HUES6 (cell line): ENCODE measurements at regions not wholly inside any gene's neighbourhood (a gene's known extent, or its start where the extent isn't known, plus 50 kb on each side); places are given as distances from the start of the nearest gene placed in this dataset.

ENCODE experiments used
- H3K27ac ChIP-seq: 2 replicates; pipeline ENCODE4 v1.7.0; 2013; ENCODE audit warnings: low read depth, mild to moderate bottlenecking, low read length, inconsistent platforms
- H3K27me3 ChIP-seq: 2 replicates; pipeline ENCODE4 v1.6.1; 2013; ENCODE audit warnings: low read length; ENCODE audit not compliant: control insufficient read depth, insufficient read depth
- H3K36me3 ChIP-seq: 2 replicates; pipeline ENCODE4 v1.6.1; 2013; ENCODE audit warnings: low read length; ENCODE audit not compliant: control insufficient read depth, insufficient read depth
- H3K4me1 ChIP-seq: 2 replicates; pipeline ENCODE4 v1.6.1; 2013; ENCODE audit warnings: low read length; ENCODE audit not compliant: control insufficient read depth, insufficient read depth
- H3K4me3 ChIP-seq: 2 replicates; pipeline ENCODE4 v1.5.1; 2013; ENCODE audit warnings: low read depth, low read length
- H3K9ac ChIP-seq: one replicate; pipeline ENCODE4 v1.6.1; 2013; ENCODE audit warnings: mild to moderate bottlenecking, low read length
- H3K9me3 ChIP-seq: 2 replicates; pipeline ENCODE4 v1.6.1; 2013; ENCODE audit warnings: low read depth, low read length; ENCODE audit not compliant: control insufficient read depth, insufficient read depth

DNA sequence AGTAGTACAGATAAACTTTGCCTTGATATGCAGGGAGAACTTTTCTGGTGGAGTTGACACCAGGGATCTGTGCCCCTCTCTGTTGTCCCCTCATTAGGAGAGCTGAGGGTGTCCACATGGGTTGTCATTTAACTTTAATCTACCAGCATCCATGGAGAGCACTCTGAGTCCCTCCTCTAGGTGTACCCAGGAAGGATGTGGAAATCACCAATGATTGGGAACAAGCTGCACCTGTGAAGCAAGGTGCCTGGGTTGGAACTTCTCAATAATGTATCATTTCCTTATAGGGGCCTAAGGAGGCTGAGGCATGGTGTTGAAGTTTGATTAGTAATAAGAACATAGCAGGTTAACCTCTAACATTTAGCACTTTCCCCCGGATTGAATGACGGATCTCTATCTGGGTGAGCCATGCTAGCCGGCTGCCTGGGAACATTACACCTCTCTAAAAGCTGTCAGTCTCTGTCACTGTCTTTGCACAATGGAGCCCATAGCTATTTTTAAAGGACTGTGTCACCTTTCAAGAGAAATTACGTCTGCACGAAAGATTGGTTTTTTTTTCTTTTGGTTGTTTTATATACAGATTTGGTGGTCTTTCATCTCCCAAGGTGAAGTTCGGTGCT, 239.3 kb downstream of the MAF start:
- Histone ChIP-seq H3K36me3 (no peaks in the 10 kb centered on the region), H3K27me3 (no peaks in the 10 kb centered on the region), H3K27ac (no peak overlapping the region), H3K9ac (no peak overlapping the region), H3K4me3 (no peak overlapping the region), H3K4me1 (no peaks in the 10 kb centered on the region; the same call in 1 of the 2 replicates), H3K9me3 (0 out of 2 replicates have a peak, but pooled peaks cover under 1% of the 10 kb centered on the region)

DNA sequence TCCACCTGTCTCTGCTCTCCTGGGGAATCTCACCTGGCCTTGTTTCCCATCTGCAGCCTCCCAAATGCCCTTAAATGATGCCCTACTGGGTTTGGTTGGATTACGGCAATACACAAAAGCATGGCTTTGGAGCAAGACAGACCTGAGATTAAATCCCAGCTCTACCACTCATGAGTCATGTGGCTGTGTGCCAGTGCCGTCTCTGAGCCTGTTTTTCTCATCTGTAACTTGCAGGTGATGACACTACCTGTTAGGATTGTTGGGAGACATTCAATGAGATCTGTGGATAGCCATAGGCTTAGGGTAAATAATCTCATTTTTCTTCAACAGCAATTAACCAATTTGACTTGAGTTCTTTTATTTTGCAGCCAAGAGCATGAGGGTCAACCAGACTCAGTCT, 240.3 kb downstream of the MAF start:
- Histone ChIP-seq H3K9ac (no peak overlapping the region), H3K4me1 (no peaks in the 10 kb centered on the region; the same call in 1 of the 2 replicates), H3K36me3 (no peaks in the 10 kb centered on the region), H3K27me3 (no peaks in the 10 kb centered on the region), H3K27ac (no peak overlapping the region), H3K9me3 (no peaks in the 10 kb centered on the region), H3K4me3 (no peak overlapping the region)

DNA sequence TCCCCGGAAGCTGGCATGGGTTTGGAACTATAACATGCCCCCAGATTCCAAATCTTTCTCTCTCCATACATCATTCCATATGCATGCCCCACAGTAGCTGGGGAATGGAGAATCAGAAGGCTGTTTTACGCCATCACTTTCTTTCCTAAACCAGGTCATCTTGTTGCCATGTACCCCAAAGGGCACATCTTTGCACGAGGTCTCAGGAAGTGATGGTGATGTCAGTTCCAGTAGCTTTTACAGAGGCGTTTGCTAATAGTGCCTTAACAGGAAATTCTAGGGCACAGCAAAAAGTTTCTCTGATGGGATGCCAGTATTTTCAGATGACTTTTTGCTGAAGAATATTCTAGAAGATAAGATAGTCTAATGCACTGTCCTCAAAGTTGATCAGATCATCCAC, 241.5 kb downstream of the MAF start:
- Histone ChIP-seq H3K4me3 (no peak overlapping the region), H3K36me3 (no peaks in the 10 kb centered on the region), H3K9ac (no peak overlapping the region), H3K4me1 (no peaks in the 10 kb centered on the region; the same call in 1 of the 2 replicates), H3K9me3 (no peaks in the 10 kb centered on the region), H3K27ac (no peak overlapping the region), H3K27me3 (no peaks in the 10 kb centered on the region)

GRCh38 chr16:79358188-79358587, 242.3 kb downstream of the MAF start:
- Histone ChIP-seq H3K4me1 (no peaks in the 10 kb centered on the region; the same call in 1 of the 2 replicates), H3K27ac (no peak overlapping the region), H3K36me3 (no peaks in the 10 kb centered on the region), H3K4me3 (no peak overlapping the region), H3K9ac (no peak overlapping the region), H3K9me3 (no peaks in the 10 kb centered on the region), H3K27me3 (no peaks in the 10 kb centered on the region)

- Histone ChIP-seq H3K27ac (no peak overlapping the region), H3K4me1 (peaks cover 4% of the 10 kb centered on the region; the same call in 1 of the 2 replicates), H3K36me3 (no peaks in the 10 kb centered on the region), H3K9me3 (no peaks in the 10 kb centered on the region), H3K4me3 (no peak overlapping the region), H3K27me3 (no peaks in the 10 kb centered on the region), H3K9ac (no peak overlapping the region)
These were observed 244.8 kb downstream of the MAF start for GRCh38 chr16:79355600-79356358.

DNA sequence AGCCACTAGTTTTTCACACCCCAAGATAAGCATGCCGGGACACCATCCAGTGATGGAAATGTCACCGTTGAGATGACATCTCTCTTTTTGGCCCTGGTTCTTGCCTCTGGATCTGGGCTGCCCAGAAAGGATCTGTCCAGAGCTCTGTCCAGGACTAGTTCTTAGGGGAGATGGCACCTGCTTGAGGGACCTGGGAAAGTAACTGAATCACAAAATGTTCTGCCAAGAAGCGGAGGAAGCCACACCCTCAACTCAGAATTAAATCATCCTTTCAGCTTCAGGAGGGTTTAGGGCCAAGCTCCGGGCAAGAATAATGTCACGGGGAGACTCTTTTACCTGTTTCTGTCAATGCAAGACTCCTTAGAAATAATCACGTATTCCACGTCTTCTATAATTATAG, 248.6 kb downstream of the MAF start:
- no peaks in the 10 kb centered on the region for H3K9me3 ChIP-seq
- peaks cover 19% of the 10 kb centered on the region for H3K4me1 ChIP-seq
- H3K27ac ChIP-seq, result no peak overlapping the region
- H3K36me3 ChIP-seq, result no peaks in the 10 kb centered on the region
- no peak overlapping the region for H3K9ac ChIP-seq
- no peak overlapping the region for H3K4me3 ChIP-seq
- peaks cover 2% of the 10 kb centered on the region; the same call in 1 of the 2 replicates for H3K27me3 ChIP-seq

- Histone ChIP-seq H3K9me3 (no peaks in the 10 kb centered on the region), H3K9ac (no peak overlapping the region), H3K27ac (no peak overlapping the region), H3K27me3 (peaks cover 2% of the 10 kb centered on the region; the same call in 1 of the 2 replicates), H3K36me3 (no peaks in the 10 kb centered on the region), H3K4me1 (peaks cover 25% of the 10 kb centered on the region), H3K4me3 (no peak overlapping the region)
These were observed 250.7 kb downstream of the MAF start for GRCh38 chr16:79349803-79350202.

DNA sequence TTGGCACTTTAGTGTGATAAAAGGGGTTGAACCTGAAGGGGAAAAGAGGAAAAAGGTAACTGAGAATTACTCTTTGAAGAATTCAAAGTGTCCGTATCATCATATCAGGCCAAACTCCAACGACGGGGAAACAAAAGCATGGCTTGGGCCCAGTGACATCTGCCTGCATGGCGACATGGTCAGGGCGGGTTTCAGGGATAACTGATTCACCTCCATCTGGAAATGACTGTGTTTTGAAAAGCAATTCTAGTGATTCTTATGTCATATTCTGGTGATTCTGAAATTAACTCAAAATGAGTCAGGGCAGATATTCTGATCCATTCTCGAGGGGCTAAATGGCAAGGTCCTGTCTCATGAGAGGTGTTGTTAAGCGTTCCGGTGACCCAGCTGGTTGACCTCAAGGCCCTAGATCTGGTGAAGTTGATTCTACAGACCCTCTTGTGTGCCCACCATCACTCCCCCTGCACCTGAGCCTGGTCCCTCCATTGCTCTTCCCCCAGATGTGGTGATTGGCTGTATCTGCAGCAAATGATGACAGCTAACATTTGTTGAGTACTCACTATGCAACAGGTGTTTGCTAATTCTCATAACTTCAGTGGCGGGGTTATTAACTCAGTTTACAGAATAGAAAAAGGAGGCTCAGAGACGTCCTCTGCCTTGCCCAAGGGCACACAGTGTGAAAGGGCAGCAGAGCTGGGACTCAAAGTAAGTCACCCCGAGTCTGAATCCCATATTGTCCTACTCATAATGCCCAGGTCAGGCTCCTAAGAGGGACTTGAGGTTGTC, 251.8 kb downstream of the MAF start:
- H3K36me3 ChIP-seq, result no peaks in the 10 kb centered on the region
- no peaks in the 10 kb centered on the region for H3K9me3 ChIP-seq
- no peak overlapping the region for H3K4me3 ChIP-seq
- H3K9ac ChIP-seq, result no peak overlapping the region
- peaks cover 25% of the 10 kb centered on the region for H3K4me1 ChIP-seq
- peaks cover 2% of the 10 kb centered on the region; the same call in 1 of the 2 replicates for H3K27me3 ChIP-seq
- no peak overlapping the region for H3K27ac ChIP-seq

GRCh38 chr16:79347277-79347676, 253.3 kb downstream of the MAF start:
- Histone ChIP-seq H3K36me3 (no peaks in the 10 kb centered on the region), H3K9me3 (no peaks in the 10 kb centered on the region), H3K9ac (no peak overlapping the region), H3K4me3 (no peak overlapping the region), H3K27ac (no peak overlapping the region), H3K27me3 (peaks cover 2% of the 10 kb centered on the region; the same call in 1 of the 2 replicates), H3K4me1 (peaks cover 25% of the 10 kb centered on the region)

GRCh38 chr16:79339863-79340262, 260.7 kb downstream of the MAF start:
- Histone ChIP-seq H3K9me3 (peaks cover 3% of the 10 kb centered on the region), H3K4me1 (no peaks in the 10 kb centered on the region), H3K36me3 (no peaks in the 10 kb centered on the region), H3K9ac (no peak overlapping the region), H3K27ac (no peak overlapping the region), H3K4me3 (no peak overlapping the region), H3K27me3 (no peaks in the 10 kb centered on the region)

GRCh38 chr16:79337906-79338305, 262.6 kb downstream of the MAF start:
- peaks cover 3% of the 10 kb centered on the region for H3K9me3 ChIP-seq
- H3K4me3 ChIP-seq, result no peak overlapping the region
- H3K27ac ChIP-seq, result no peak overlapping the region

More at GRCh38 chr16:79337906-79338305, 262.6 kb downstream of the MAF start:
- Histone ChIP-seq H3K36me3 (no peaks in the 10 kb centered on the region), H3K4me1 (no peaks in the 10 kb centered on the region), H3K27me3 (no peaks in the 10 kb centered on the region), H3K9ac (no peak overlapping the region)
